Astrocyte of the hippocampus (primary cell): ENCODE measurements at regions not wholly inside any gene's neighbourhood (a gene's known extent, or its start where the extent isn't known, plus 50 kb on each side); places are given as distances from the start of the nearest gene placed in this dataset.

ENCODE experiments used
- DNase-seq: peaks from one replicate; pipeline ENCODE4 v3.0.0; 2011; ENCODE audit warnings: low read depth, low spot score

DNA sequence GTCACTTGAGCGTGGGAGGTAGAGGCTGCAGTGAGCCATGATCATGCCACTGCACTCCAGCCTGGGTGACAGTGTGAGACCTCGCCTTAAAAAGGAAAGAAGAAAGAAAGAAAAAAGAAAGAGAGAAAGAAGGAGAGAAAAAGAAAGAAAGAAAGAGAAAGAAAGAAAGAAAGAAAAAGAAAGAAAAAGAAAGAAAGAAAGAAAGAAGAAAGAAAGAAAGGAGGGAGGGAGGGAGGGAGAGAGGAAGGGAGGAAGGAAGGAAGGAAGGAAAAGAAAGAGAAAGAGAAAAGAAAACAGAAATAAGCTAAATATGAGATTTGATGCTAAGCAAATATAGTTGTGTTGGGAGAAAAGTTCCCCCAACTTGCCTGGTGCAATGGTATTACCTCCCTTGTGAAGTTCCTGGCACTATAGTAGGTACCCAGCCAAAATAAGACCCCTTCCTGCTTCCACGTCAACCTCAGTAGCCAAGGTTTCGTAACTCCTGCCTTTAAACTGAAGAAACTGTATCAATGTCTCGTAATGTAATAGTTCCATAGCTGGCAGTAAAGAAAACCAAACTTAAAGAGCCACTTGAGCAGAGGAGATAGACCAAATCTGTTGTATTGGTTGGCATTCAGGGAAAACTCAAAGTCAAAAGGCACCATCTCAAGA, 88.1 kb upstream of the HNRNPU start:
- DNase-seq: no peak

- DNase-seq: no peak
These were observed 84.1 kb upstream of the HNRNPU start for GRCh38 chr1:244948416-244948815.

GRCh38 chr1:244945109-244945671, 80.8 kb upstream of the HNRNPU start:
- DNase-seq: no peak

DNA sequence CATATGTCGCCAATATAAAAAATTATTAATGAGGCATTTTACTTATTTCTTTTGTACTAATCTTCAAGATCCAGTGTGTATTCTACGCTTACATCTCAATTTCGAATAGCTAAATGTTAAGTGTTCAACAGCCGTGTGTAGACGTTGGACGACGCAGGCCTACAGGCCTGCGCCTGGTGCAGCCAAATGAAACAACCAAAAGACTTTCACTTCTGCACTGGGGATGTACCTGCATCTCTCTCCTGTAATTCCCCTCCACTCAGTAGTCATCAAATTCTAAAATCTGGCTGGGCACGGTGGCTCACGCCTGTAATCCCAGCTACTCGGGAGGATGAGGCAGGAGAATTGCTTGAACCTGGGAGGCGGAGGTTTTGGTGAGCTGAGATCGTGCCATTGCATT, 76.8 kb upstream of the HNRNPU start:
- DNase-seq: no peak

- DNase-seq: no peak
These were observed 72.8 kb upstream of the HNRNPU start for GRCh38 chr1:244937099-244937498.

DNA sequence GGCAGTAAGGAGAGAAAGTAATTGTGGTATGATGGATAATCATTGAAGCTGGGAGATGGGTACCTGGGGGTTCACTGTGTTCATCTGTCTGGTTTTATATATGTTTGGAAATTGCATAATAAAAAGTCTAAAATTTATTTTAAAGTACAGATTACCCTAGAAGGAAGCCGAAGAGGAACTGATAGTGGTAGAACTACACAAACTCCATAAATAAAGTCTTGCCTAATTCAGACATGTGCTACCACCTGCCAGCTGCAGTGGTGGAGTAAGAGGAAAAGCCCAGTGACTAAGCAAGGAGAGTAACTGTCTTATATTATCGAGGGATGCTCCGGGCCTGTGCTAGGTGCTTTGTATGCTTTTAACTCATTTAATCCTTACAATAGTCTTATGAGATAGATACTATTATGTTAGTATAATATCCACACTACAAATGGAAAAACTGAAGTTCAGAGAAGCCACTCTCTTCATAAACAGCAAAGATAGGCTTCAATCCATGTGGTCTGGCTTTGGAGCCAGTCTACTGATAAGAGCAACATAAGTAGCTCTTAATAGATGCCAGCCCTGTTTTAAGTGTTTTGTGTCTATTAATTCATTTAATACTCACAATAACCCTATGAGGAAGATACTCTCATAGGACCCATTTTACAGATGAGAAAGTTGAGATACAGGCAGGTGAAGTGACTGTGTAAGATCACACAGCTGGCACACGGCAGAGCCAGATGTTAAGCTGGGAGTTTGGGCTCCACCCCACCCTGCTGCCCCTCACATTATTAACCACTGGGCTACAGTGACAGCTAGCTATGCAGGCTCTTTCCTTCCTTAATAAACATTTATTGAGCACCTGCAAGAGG, 56.8 kb upstream of the HNRNPU start:
- DNase-seq: no peak

DNA sequence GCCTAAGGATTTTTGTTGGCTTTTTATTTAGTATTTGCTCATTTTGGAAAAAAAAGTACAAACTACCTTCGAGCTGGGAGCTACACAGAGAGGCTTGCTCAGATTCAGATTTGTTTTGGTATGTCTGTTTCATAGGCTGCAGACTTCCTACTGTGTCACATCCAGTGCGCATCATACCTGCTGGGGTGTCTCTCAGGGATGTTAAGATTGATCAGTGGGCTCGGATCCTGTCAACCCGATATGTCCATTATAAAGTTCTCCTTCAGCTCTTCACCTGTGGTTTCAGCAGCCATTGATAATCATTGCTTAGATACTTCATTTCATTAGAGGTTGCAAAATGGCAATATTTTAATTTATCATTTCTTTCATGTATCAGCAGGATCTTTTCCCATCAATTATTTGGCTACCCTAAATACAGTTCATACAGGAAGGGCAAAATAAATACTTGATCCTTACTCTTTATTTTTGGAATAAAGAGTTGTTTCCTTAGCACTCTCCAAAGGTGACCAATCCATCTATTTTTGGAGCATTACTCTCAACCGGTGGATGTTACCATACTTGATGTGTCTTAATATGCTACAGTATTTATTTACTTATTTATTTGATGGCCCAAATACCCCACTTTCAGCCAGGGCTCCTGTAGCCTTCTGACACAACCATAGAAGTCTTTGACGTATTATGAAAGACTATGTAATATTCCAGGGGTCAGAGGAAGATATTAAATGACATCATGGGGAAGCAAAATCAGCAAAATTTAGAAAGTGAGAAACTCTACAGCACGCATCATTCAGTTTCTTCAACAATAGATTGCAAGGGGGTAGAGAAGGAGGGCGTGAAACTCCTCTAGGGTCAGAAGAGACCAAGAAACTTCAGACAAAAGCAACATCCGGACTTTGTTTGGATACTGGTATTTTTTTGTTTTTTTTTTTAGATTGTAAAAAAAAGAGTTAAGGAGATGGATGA, 55.3 kb upstream of the HNRNPU start:
- no peak for DNase-seq

DNA sequence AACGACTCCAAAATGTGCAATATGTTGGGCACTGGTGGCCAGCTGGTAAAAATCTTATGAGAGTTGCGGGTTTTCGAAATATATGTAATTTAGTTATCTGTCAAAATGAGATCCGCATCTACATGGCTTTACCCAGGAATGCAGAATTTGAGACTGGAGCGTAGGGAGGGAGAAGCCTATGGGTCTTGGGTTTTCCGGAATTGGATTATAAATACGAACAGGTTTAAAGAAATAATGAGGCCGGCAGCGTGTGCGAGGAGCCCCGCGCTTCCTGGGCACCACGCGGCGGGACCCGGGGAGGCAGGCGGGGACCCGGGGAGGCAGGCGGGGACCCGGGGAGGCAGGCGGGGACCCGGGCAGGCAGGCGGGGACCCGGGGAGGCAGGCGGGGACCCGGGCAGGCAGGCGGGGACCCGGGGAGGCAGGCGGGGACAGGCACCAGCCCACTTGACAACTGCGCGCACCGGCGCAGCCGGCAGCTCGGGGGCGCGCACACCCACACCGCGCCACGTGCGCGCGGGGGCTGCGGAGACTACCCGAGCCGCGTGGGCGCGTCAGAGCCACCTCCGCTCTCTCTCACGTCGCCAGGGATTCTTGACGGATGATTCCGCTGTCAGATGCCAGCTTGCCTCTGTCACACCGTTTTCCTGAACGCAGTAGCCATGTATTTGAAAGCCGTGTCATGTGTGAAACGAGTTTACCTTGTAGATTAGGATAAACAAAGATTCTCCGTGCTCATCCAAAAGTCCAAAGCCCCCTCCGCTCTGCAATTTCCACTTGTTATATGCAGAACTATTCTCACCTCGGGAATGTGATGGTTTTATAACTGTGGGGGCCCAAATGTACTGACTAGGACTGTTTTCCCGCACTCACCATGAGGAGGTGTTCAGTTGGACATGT, 54.3 kb upstream of the HNRNPU start:
- peak; percentile 47 for DNase-seq

GRCh38 chr1:244917073-244917670, 52.8 kb upstream of the HNRNPU start:
- DNase-seq: no peak

DNA sequence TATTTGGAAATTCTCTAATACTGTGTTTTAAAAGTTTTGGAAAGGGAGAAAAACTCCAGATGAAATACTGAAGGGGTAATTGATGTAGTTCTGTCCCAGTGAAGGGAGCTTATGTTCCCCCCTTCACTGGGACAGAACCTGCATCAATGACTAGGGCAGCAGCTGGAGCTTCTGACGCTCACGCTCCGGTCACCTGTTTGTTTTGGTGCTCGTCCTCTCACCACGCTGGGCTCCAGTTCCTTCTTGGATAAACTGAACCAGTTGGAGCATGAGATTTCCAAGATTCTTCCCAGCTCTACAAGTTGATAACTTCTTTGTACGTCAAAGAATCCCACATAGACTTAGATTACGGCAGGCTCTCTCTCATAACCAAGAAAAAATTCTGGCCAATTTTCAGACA, 51.4 kb upstream of the HNRNPU start:
- DNase-seq: no peak

GRCh38 chr1:244914761-244915160, 50.4 kb upstream of the HNRNPU start:
- no peak for DNase-seq
